AG10803 (cell line): ENCODE measurements at regions not wholly inside any gene's neighbourhood (a gene's known extent, or its start where the extent isn't known, plus 50 kb on each side); places are given as distances from the start of the nearest gene placed in this dataset.

Experiments used
- DNase-seq: peaks from one replicate; pipeline ENCODE4 v3.0.0; 2010; ENCODE audit warnings: low read depth
- H3K4me3 ChIP-seq: 2 replicates; pipeline ENCODE4 v1.5.1; 2011; ENCODE audit warnings: mild to moderate bottlenecking, low read length, control low read depth
- TF ChIP-seq, protein P1 (sequence below): conservative IDR thresholded peaks from 2 replicates; pipeline ENCODE4 v1.5.1; 2011; ENCODE audit warnings: mild to moderate bottlenecking, low read length, control low read depth, inconsistent platforms

GRCh38 chr10:36063396-36063795 is 421.3 kb upstream of the FZD8 start:
- TF ChIP-seq, protein P1, sequence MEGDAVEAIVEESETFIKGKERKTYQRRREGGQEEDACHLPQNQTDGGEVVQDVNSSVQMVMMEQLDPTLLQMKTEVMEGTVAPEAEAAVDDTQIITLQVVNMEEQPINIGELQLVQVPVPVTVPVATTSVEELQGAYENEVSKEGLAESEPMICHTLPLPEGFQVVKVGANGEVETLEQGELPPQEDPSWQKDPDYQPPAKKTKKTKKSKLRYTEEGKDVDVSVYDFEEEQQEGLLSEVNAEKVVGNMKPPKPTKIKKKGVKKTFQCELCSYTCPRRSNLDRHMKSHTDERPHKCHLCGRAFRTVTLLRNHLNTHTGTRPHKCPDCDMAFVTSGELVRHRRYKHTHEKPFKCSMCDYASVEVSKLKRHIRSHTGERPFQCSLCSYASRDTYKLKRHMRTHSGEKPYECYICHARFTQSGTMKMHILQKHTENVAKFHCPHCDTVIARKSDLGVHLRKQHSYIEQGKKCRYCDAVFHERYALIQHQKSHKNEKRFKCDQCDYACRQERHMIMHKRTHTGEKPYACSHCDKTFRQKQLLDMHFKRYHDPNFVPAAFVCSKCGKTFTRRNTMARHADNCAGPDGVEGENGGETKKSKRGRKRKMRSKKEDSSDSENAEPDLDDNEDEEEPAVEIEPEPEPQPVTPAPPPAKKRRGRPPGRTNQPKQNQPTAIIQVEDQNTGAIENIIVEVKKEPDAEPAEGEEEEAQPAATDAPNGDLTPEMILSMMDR: no peak
- DNase-seq: no peak
- no peak overlapping the region for H3K4me3 ChIP-seq

DNA sequence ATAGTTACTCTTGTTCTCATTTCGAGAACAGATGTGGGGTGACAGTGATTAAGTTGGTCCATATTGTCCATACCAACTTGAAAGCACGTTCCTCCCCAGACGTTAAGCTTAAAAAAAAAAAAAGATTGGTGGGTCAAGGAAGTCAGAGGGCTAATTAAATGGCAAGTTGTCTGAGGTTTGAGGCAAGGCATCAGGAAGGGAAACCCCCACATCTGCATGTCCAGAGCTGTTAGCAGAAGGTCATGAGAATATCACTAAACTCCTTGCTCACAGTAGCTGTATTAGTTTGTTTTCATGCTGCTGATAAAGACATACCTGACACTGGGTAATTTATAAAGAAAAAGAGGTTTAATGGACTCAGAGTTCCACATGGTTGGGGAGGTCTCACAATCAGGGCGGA is 415.6 kb upstream of the FZD8 start:
- TF ChIP-seq, protein P1: no peak

GRCh38 chr10:36057180-36057579 is 415.1 kb upstream of the FZD8 start:
- H3K4me3 ChIP-seq: no peak overlapping the region
- no peak for DNase-seq
- TF ChIP-seq, protein P1: no peak

More for the DNA sequence above, 415.6 kb upstream of the FZD8 start:
- no peak for DNase-seq
- no peak overlapping the region for H3K4me3 ChIP-seq

- DNase-seq: no peak
- H3K4me3 ChIP-seq: no peak overlapping the region
- TF ChIP-seq, protein P1: no peak
These were observed 411.7 kb upstream of the FZD8 start for GRCh38 chr10:36053775-36054174.

DNA sequence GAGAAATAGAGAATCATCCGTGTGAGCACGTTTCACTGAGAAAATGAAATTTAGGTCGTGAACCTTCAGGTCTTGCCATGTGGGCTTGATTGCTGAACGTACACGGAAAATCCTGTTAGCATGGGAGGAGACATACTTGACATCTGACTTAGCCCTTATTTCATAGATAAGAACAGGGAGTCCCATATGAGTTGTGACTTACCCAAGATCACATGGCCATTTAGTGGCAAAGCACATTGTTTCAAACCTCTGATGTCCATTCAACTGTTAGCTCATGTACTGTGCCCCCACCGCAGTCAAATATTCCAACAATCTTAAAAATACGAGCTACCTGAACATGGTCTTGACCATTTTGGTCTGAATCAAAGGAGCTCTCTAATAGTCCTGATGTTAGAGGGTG is 411.2 kb upstream of the FZD8 start:
- TF ChIP-seq, protein P1: no peak
- H3K4me3 ChIP-seq: no peak overlapping the region
- DNase-seq: no peak

GRCh38 chr10:36051500-36051991 is 409.4 kb upstream of the FZD8 start:
- TF ChIP-seq, protein P1: no peak
- DNase-seq: no peak
- no peak overlapping the region for H3K4me3 ChIP-seq

GRCh38 chr10:36050763-36051499 is 408.8 kb upstream of the FZD8 start:
- DNase-seq: no peak
- TF ChIP-seq, protein P1: no peak
- no peak overlapping the region for H3K4me3 ChIP-seq
